ENCODE measurements at regions not wholly inside any gene's neighbourhood (a gene's known extent, or its start where the extent isn't known, plus 50 kb on each side); places are given as distances from the start of the nearest gene placed in this dataset.

DNA sequence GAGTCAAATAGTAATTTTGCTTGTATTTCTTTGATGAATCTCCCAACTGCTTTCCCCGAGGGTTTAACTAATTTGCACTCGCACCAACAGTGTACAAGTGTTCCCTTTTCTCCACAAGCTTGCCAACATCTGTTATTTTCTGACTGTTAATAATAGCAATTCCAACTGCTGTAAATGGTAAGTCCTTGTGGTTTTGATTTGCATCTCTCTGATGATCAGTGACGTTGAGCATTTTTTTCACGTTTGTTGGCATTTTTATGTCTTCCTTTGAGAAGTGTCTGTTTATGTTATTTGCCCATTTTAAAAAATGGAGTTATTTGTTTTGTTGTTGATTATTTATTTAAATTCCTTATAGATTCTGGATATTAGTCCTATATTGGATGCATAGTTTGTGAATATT is 399.8 kb upstream of the MAN1A1 start:
- POLR2A ChIA-PET (ENCODE audit: partially characterized antibody), result no interaction called here
- Histone ChIP-seq H2BK5ac (ENCODE audit: low read depth, low read length) (no peak overlapping the region), H3K4me3 (ENCODE audit: extremely low read depth in 1 of 4, insufficient read depth in 2 of 4, low read depth in 3 of 4, low read length in 4 of 4) (no peak overlapping the region), H3K27ac (ENCODE audit: low read depth, low read length) (no peak overlapping the region), H3K4ac (replicated peaks; ENCODE audit: insufficient read length, low read depth, low read length) (no peak overlapping the region), H3K23ac (ENCODE audit: insufficient read length) (no peak overlapping the region), H3K79me2 (ENCODE audit: control insufficient read depth in 1 of 2, insufficient read depth in 2 of 2, low read length in 2 of 2) (no peaks in the 10 kb centered on the region), H3K36me3 (ENCODE audit: control insufficient read depth in 2 of 4, insufficient read depth in 4 of 4, low read length in 3 of 4) (no peaks in the 10 kb centered on the region), H4K8ac (ENCODE audit: extremely low read depth, insufficient read depth, low read length) (no peak overlapping the region), H3K4me1 (replicated peaks in 1 of 4; ENCODE audit: control insufficient read depth in 3 of 4, insufficient read depth in 4 of 4, low read length in 3 of 4) (no peaks in the 10 kb centered on the region), H3K23me2 (ENCODE audit: low read depth, low read length) (no peaks in the 10 kb centered on the region), H3K18ac (ENCODE audit: extremely low read depth, low read length) (no peak overlapping the region), H2AK5ac (ENCODE audit: low read depth, low read length) (no peak overlapping the region), H2BK20ac (ENCODE audit: low read length) (no peak overlapping the region), H4K91ac (replicated peaks; ENCODE audit: insufficient read length, low read length) (no peak overlapping the region), H2BK15ac (ENCODE audit: low read length) (no peak overlapping the region), H3K9ac (replicated peaks in 1 of 4; ENCODE audit: extremely low read depth in 1 of 4, low read depth in 3 of 4, low read length in 3 of 4) (no peak overlapping the region), H3K56ac (replicated peaks; ENCODE audit: insufficient read length, low read depth, low read length) (no peak overlapping the region), H2BK120ac (replicated peaks; ENCODE audit: low read depth, low read length) (no peak overlapping the region), H4K20me1 (replicated peaks in 1 of 2; ENCODE audit: control insufficient read depth in 1 of 2, insufficient read depth in 2 of 2, low read length in 2 of 2) (no peaks in the 10 kb centered on the region), H3K9me3 (ENCODE audit: insufficient read depth in 2 of 2, low read depth in 1 of 2, low read length in 1 of 2) (no peaks in the 10 kb centered on the region), H2BK12ac (ENCODE audit: low read depth, low read length) (no peak overlapping the region), H3K79me1 (ENCODE audit: low read depth, low read length) (no peaks in the 10 kb centered on the region), H4K5ac (ENCODE audit: insufficient read length, low read depth, low read length) (no peak overlapping the region), H3K14ac (ENCODE audit: insufficient read length) (no peak overlapping the region), H2AFZ (ENCODE audit: low read length) (no peak overlapping the region), H3K4me2 (ENCODE audit: insufficient read depth in 1 of 2, low read depth in 2 of 2, low read length in 2 of 2) (no peak overlapping the region), H3K27me3 (replicated peaks in 1 of 4; ENCODE audit: control insufficient read depth in 3 of 4, extremely low read depth in 1 of 4, insufficient read depth in 3 of 4, low read length in 3 of 4) (no peaks in the 10 kb centered on the region)
- no peak for FAIRE-seq
- CTCF ChIA-PET (ENCODE audit: partially characterized antibody), result interaction anchor here (2.5 kb wide), 1 partner anchor 230 kb away, joined by 9 read pairs; no protein-coding TSS in a partner anchor
- 93% methylated on average over 4 of the region's 4 CpGs; no CpG with 5 or more reads in 1 of the 2 experiments for WGBS, 2 experiments (ENCODE audit: extremely low coverage in 1 of 2, insufficient coverage in 1 of 2, insufficient read length in 1 of 2, insufficient replicate concordance in 2 of 2, low coverage in 1 of 2, low lambda C conversion rate in 2 of 2, missing lambda C conversion rate in 1 of 2)
- no peak for DNase-seq (ENCODE audit: low read depth in 1 of 2, low spot score in 2 of 2)
- no peak for TF ChIP-seq YY1 (IDR thresholded peaks at IDR 0.05; ENCODE audit: low read depth, low read length)
- TF ChIP-seq NRF1 (IDR thresholded peaks at IDR 0.05; ENCODE audit: low read depth, low read length), result no peak
- no peak for TF ChIP-seq HDAC2 (IDR thresholded peaks at IDR 0.05; ENCODE audit: borderline replicate concordance in 1 of 2, low read depth in 2 of 2, low read length in 2 of 2)
- TF ChIP-seq KDM4A (IDR thresholded peaks at IDR 0.05; ENCODE audit: low read depth, low read length, severe bottlenecking), result no peak
- no peak for TF ChIP-seq TAF7 (optimal IDR thresholded peaks at IDR 0.05; ENCODE audit: borderline replicate concordance, low read depth, low read length)
- TF ChIP-seq, protein P1, sequence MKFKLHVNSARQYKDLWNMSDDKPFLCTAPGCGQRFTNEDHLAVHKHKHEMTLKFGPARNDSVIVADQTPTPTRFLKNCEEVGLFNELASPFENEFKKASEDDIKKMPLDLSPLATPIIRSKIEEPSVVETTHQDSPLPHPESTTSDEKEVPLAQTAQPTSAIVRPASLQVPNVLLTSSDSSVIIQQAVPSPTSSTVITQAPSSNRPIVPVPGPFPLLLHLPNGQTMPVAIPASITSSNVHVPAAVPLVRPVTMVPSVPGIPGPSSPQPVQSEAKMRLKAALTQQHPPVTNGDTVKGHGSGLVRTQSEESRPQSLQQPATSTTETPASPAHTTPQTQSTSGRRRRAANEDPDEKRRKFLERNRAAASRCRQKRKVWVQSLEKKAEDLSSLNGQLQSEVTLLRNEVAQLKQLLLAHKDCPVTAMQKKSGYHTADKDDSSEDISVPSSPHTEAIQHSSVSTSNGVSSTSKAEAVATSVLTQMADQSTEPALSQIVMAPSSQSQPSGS (IDR thresholded peaks at IDR 0.05; ENCODE audit: low read length), result no peak
- TF ChIP-seq TBP (IDR thresholded peaks at IDR 0.05; ENCODE audit: low read depth, low read length), result no peak
- TF ChIP-seq, protein P2, sequence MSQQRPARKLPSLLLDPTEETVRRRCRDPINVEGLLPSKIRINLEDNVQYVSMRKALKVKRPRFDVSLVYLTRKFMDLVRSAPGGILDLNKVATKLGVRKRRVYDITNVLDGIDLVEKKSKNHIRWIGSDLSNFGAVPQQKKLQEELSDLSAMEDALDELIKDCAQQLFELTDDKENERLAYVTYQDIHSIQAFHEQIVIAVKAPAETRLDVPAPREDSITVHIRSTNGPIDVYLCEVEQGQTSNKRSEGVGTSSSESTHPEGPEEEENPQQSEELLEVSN (IDR thresholded peaks at IDR 0.05), result no peak
- TF ChIP-seq EP300 (IDR thresholded peaks at IDR 0.05; ENCODE audit: borderline replicate concordance in 1 of 2, low read depth in 2 of 2, low read length in 2 of 2), result no peak
- no peak for TF ChIP-seq MAFK (IDR thresholded peaks at IDR 0.05; ENCODE audit: low read depth, low read length)
- no peak for TF ChIP-seq FOSL1 (IDR thresholded peaks at IDR 0.05; ENCODE audit: insufficient read depth, low read depth, low read length)
- no peak for TF ChIP-seq TAF1 (IDR thresholded peaks at IDR 0.05; ENCODE audit: low read depth, low read length)
